Left ventricle myocardium superior (tissue), 1 donor: ENCODE measurements at regions not wholly inside any gene's neighbourhood (a gene's known extent, or its start where the extent isn't known, plus 50 kb on each side); places are given as distances from the start of the nearest gene placed in this dataset.
A peak's percentile ranks its signal among the peaks of the same experiment; 100 is the strongest.

Experiments used
- ATAC-seq: fragments of 200-7000 bp; cut with Tn5 transposase; one replicate; pipeline ENCODE4 v1.9.1; 2020; ENCODE audit warnings: mild to moderate bottlenecking, moderate library complexity
- DNase-seq: peaks from one replicate; pipeline ENCODE4 v3.0.0-alpha.2; 2020
- intact Hi-C: fragments of 100-400 bp; cut with micrococcal nuclease; formaldehyde crosslinking; loops from one replicate; pipeline ENCODE4 v1.11.0; 2022
- donor health status: DM: no; HTN: yes; CAD: no; lungs with severe emphysema.

DNA sequence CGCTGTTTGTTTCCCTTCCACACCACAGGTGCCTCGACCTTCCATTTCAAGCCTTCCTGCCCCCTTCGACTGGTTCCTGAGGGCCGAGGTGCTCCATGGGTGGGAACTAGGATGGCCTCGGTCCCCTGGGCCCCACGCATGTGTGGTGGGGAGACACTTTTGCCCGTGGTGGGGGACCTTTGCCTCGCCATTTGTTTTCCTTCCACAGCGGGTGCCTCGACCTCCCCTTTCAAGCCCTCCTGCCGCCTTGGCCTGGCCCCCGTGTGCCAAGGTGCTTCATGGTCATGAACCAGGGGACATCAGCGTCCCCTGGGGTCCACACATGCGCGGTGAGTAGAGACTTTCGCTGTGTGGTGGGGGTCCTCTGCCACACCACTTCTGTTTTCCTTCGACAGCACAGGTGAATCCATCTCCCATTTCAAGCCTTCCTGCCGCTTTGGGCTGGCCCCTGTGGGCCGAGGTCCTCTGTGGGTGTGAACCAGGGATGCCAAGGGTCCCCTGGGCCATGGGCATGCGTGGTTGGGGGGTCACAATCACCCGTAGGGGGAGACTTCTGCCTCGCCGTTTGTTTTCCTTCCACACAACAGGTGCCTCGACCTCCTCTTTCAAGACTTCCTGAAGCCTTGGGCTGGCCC lies 364.4 kb downstream of the ALG10 start:
- DNase-seq (no peak), ATAC-seq (no peak)
- intact Hi-C loops, result no loop called here

DNA sequence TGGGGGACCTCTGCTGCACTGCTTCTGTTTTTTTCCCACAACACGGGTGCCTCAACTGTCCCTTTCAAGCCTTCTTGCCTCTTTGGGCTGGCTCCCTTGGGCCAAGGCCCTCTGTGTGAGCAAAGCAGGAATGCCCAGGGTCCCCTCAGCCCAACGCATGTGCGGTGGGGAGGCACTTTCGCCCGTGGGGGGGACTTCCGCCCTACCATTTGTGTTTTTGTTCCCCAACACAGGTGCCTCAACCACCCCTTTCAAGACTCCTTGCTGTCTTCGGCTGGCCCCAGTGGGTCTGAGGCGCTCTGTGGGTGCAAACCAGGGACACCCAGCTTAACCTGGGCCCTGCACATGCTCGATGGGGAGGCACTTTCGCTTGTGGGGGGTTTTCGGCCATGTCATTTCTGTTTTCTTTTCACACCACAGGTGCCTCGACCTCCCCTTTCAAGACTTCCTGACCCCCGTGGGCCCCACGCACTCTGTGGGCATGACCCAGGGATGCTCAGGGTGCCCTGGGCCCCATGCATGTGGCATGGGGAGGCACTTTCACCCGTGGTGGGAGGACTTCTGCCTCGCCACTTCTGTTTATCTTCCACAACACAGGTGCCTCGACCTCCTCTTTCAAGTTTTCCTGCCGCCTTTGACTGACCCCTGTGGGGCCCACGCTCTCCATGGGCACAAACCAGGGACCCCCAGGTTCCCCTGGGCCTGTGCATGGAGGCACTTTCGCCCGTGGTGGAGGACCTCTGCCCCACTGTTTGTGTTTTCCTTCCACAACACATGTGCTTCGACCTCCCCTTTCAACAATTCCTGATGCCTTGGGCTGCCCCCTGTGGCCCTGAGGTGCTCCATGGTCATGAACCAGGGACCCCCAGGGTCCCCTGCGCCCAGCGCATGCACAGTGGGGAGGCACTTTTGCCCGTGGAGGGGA lies 365.7 kb downstream of the ALG10 start:
- intact Hi-C loops, result no loop called here
- no peak for ATAC-seq
- DNase-seq, result no peak

DNA sequence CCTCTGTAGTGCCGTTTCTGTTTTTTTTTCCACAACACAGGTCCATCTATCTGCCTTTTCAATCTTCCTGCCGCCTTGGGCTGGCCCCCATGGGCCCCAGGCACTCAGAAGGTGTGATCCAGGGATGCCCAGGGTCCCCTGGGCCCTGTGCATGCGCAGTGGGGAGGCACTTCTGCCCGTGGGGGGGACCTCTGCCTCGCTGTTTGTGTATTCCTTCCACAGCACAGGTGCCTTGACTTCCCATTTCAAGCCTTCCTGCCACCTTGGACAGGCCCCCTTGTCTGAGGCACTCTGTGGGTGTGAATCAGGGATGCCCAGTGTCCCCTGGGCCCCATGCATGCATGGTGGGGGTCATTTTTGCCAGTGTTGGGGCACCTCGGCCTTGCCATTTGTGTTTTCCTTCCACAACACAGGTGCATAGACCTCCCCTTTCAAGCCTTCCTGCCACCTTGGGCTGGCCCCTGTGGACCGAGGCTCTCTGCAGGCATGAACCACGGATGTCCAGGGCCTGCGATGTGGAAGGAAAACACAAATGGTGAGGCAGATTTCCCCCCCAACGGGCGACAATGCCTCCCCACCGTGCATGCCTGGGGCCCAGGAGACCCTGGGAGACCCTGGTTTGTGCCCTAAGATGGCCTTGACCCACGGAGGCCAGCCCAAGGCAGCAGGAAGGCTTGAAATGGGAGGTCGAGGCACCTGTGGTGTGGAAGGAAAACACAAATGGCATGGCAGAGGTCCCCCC lies 366.5 kb downstream of the ALG10 start:
- DNase-seq, result no peak
- no peak for ATAC-seq
- intact Hi-C loops, result no loop called here

DNA sequence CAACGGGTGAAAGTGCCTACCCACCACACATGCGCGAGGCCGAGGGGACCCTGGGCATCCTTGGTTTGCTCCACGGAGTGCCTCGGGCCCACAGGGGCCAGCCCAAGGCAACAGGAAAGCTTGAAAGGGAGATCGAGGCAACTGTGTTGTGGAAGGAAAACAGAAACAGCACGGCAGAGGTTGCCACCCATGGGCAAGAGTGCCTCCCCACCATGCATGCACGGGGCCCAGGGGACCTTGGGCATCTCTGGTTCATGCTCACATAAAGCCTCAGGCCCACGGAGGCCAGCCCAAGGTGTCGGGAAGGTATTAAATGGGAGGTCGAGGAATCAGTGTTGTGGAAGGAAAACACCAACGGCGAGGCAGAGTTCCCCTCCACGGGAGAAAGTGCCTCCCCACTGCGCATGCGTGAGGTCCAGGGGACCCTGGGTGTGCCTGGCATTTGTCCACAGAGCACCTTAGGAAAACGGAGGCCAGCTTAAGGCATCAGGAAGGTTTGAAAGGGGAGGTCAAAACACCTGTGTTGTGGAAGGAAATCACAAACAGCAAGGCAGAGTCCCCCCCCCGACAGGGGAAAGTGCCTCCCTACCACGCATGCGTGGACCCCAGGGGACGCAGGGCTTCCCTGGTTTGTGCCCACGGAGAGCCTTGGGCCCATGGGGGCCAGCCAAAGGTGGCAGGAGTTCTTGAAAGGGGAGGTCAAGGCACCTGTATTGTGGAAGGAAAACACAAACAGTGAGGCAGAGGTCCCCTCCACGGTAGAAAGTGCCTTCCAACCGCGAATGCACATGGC lies 367.3 kb downstream of the ALG10 start:
- DNase-seq (peak; percentile 27), ATAC-seq (no peak)
- intact Hi-C loops, result no loop called here

DNA sequence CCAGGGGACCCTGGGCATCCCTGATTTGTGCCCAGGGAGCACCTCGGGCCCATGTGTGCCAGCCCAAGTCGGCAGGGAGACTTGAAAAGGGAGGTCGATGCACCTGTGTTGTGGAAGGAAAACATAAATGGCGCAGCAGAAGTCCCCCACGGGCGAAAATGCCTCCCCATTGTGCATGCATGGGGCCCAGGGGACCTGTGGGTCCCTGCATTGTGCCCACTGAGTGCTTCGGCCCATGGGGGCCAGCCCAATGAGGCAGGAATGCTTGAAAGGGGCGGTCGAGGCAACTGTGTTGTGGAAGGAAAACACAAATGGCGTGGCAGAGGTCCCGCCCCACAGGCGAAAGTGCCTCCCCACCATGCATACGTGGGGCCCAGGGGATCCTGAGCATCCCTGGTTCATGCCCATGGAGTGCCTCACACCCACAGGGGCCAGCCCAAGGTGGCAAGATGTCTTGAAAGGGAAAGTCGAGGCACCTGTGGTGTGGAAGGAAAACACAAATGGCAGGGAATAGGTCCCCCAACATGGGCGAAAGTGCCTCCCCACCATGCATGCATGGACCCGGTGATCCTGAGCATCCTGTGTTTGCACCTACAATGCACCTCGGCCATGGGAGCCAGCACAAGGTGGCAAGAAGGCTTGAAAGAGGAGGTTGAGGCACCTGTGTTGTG lies 368.0 kb downstream of the ALG10 start:
- intact Hi-C loops, result no loop called here
- ATAC-seq, result no peak
- peak; percentile 8 for DNase-seq

DNA sequence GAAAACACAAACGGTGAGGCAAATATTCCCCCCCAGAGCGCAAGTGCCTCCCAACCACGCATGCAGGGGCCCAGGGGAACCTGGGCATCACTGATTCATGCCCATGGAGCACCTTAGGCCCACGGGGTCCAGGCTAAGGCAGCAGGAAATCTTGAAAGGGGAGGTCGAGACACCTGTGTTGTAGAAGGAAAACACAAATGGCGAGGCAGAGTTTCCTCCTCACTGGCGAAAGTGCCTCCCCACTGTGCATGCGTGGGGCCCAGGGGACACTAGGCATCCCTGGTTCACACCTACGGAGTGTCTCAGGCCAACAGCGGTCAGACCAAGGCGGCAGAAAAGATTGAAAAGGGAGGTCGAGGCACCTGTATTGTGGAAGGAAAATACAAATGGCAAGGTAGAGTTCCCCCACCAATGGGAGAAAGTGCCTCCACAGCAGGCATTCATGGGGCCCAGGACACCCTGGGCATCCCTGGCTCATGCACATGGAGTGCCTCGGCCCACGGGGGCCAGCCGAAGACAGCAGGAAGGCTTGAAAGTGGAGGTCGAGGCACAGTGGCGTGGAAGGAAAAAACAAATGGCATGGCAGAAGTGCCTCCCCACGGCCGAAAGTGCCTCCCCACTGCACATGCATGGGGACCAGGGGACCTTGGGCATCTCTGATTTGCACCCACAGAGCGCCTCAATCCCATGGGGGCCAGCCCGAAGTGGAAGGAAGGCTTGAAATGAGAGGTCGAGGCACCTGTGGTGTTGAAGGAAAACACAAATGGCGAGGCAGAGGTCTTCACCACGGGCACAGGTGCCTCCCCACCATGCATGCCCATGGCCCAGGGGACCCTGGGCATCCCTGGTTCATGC lies 368.8 kb downstream of the ALG10 start:
- no peak for ATAC-seq
- peak; percentile 7 for DNase-seq
- intact Hi-C loops, result no loop called here

DNA sequence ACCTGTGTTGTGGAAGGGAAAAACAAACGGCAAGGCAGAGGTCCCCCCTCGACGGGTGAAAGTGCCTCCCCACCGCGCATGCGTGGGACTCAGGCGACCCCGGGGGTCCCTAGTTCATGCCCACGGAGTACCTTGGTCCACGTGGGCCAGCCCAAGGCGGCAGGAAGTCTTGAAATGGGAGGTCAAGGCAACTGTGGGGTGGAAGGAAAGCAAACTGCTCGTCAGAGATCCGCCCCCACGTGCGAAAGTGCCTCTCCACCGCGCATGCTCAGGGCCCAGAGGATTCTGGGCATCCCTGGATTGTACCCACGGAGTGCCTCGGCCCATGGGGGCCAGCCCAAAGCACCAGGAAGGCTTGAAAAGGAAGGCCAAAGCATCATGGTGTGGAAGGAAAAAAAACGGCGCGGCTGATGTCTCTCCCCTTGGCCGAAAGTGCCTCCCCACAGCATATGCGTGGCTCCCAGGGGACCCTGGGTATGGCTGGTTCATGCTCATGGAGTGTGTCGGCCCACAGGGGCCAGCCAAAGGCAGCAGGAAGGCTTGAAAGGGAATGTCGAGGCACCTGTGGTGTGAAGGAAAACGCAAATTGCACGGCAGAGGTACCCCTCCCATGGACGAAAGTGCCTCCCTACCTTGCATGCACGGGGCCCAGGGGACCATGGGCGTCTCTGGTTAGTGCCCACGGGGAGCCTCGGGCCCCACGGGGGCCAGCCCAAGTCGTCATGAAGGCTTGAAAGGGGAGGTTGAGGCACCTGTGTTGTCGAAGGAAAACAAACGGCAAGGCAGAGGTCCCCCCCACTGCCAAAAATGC lies 369.7 kb downstream of the ALG10 start:
- ATAC-seq, result no peak
- intact Hi-C loops, result no loop called here
- peak; percentile 8 for DNase-seq

DNA sequence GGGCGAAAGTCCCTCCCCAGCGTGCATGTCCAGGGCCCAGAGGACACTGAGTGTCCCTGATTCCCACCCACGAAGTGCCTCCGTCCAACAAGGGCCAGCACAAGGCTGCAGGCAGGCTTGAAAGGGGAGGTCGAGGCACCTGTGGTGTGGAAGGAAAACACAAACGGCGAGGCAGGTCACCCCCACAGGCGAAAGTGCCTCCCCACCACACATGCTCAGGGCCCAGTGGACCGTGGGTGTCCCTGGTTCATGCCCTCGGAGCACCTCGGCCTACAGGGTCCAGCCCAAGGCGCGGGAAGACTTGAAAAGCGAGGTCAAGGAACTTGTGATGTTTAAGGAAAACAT lies 370.4 kb downstream of the ALG10 start:
- ATAC-seq (no peak), DNase-seq (no peak)
- intact Hi-C loops, result no loop called here

DNA sequence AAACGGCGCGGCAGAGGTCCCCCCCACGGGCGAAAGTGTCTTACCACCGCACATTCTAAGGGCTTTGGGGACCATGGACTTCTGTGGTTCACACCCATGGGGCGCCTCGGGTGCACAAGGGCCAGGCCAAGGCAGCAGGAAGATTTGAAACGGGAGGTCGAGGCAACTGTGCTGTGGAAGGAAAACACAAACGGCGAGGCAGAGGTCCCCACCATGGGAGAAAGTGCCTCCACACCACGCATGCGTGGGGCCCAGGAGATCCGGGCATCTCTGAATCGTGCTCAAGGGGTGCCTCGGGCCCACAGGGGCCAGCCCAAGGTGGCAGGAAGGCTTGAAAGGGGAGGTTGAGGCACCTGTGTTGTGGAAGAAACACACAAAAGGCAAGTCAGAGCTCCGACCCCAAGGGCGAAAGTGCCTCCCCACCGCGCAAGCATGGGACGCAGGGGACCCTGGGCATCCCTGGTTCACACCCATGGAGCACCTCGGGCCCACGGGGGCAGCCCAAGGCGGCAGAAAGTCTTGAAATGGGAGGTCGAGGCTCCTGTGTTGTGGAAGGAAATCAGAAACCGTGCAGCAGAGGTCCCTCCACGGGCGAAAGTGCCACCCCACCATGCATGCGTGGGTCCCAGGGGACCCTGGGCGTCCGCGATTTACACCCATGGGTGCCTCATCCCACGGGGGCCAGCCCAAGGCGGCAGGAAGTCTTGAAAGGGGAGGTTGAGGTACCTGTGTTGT lies 371.0 kb downstream of the ALG10 start:
- intact Hi-C loops, result no loop called here
- DNase-seq, result peak; percentile 12
- ATAC-seq, result no peak

DNA sequence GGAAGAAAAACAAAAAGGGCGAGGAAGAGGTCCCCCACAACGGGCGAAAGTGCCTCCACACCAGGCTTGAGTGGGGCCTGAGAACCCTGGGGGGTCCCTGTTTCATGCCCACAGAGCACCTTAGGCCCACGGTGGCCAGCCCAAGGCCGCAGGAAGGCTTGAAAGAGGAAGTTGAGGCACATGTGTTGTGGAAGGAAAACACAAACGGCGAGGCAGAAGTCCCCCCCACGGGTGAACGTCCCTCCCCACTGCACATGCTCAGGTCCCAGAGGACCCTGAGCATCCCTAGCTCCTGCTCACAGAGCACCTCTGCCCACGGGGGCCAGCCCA lies 371.5 kb downstream of the ALG10 start:
- intact Hi-C loops, result no loop called here
- ATAC-seq (no peak), DNase-seq (peak; percentile 13)

DNA sequence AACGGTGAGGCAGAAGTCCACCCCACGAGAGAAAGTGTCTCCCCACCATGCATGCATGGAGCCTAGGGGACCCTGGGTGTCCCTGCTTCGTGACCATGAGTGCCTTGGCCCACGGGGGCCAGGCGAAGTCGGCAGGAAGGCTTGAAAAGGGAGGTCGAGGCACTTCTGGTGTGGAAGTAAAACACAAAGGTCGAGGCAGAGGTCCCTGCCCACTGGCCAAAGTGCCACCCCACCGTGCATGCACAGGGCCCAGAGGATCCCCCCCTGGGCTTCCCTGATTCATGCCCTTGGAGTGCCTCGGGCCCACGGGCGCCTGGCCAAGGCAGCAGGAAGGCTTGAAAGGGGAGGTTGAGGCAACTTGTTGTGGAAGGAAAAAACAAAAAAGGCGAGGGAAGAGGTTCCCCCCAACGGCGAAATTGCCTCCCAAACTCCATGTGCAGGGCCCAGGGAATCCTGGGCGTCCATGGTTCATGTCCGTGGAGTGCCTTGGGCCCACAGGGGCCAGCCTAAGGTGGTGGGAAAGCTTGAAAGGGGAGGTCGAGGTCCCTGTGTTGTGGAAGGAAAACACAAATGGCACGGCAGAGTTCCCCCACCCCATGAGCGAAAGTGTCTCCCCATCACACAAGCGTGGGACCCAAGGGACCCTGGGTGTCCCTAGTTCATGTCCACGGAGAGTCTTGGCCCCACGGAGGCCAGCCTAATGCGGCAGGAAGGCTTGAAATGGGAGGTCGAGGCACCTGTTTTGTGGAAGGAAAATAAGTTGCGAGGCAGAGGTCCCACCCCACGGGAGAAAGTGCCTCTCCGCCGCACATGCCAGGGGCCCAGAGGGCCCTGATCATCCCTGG lies 372.1 kb downstream of the ALG10 start:
- intact Hi-C loops, result no loop called here
- no peak for ATAC-seq

DNA sequence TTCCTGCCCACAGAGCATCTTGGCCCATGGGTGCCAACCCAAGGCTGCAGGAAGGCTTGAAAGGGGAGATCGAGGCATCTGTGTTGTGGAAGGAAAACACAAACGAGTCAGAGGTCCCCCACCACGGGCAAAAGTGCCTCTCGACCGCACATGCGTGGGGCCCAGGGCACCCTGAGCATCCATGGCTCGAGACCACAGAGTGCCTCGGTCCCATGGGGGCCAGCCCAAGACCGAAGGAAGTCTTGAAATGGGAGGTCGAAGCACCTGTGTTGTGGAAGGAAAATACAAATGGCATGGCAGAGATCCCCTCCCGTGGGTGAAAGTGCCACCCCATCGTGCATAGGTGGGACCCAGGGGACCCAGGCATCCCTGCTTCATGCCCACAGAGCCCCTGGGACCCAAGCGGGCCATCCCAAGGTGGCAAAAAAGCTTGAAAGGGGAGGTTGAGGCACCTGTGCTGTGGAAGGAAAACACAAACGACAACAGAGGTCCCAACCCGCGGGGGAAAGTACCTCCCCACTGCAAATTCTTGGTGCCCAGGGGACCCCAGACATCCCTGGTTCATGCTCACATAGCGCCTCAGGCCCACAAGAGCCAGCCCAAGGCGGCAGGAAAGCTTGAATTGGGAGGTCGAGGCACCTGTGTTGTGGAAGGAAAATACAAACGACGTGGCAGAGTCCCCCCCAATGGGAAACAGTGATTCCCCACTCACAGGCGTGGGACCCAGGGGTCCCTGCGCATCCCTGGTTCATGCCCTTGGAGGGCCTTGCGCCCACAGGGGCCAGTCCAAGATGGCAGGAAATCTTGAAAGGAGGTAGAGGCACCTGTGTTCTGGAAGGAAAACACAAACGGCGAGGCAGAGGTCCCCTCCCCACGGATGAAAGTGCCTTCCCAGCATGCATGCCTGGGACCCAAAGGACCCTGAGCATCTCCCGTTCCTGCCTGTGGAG lies 373.0 kb downstream of the ALG10 start:
- DNase-seq (peak; percentile 9), ATAC-seq (no peak)
- intact Hi-C loops, result no loop called here

More for the DNA sequence above, 372.1 kb downstream of the ALG10 start:
- peak; percentile 11 for DNase-seq

DNA sequence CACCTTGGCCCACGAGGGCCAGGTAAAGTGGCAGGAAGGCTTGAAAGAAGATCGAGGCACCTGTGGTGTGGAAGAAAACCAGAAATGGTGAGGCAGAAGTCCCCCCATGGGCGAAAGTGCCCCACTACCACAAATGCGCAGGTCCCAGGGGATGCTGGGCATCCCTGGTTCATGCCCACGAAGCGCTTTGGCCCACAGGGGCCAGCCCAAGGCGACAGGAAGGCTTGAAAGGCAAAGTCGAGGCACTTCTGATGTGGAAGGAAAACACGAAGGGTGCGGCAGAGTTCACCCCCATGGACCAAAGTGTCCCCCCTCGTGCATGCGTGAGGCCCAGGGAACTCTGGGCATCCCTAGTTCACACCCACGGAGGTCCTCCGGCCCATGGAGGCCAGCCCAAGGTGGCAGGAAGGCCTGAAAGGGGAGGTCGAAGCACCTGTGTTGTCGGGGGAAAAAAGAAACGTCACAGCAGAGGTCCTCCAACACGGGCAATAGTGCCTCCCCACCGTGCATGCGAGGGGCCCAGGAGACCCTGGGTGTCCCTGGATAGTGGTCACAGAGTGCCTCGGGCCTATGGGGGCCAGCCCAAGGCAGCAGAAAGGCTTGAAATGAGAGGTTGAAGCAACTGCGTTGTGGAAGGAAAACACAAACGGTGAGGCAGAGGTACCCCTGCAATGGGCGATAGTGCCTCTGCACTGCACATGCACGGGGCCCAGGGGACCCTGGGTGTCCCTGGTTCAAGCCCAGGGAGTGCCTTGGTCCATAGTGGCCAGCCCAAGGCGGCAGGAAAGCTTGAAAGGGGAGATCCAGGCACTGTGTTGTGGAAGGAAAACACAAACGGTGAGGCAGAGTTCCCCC lies 373.9 kb downstream of the ALG10 start:
- DNase-seq (peak; percentile 11), ATAC-seq (no peak)
- intact Hi-C loops, result no loop called here
